Stimulated activated CD4-positive, alpha-beta T cell treated with anti-CD3 and anti-CD28 coated beads, Interleukin-12 subunit alpha, Interleukin-12 subunit beta, amount 100 ng/mL, for 24 hours (primary cell): ENCODE measurements at regions not wholly inside any gene's neighbourhood (a gene's known extent, or its start where the extent isn't known, plus 50 kb on each side); places are given as distances from the start of the nearest gene placed in this dataset.

ENCODE experiments used
- DNase-seq, 2 experiments: peaks; one replicate each; pipeline ENCODE4 v3.0.0-alpha.2; 2020; ENCODE audit warnings: low read depth in 2 of 2

GRCh38 chr1:163876546-163876945 is 554.8 kb downstream of the NUF2 start:
- DNase-seq = no peak

GRCh38 chr1:163877016-163877415 is 555.3 kb downstream of the NUF2 start:
- DNase-seq = no peak

- no peak for DNase-seq
These were observed 563.8 kb downstream of the NUF2 start for GRCh38 chr1:163885510-163885909.

GRCh38 chr1:163896001-163896400 is 574.2 kb downstream of the NUF2 start:
- no peak for DNase-seq

- no peak for DNase-seq
These were observed 575.8 kb downstream of the NUF2 start for GRCh38 chr1:163897412-163898155.

GRCh38 chr1:163906283-163906682 is 584.5 kb downstream of the NUF2 start:
- DNase-seq = no peak

GRCh38 chr1:163912170-163912884 is 590.6 kb downstream of the NUF2 start:
- DNase-seq = no peak

- DNase-seq = no peak
These were observed 593.1 kb downstream of the NUF2 start for GRCh38 chr1:163914785-163915413.

GRCh38 chr1:163922743-163923201 is 601.0 kb downstream of the NUF2 start:
- DNase-seq = no peak

- no peak for DNase-seq
These were observed 602.3 kb downstream of the NUF2 start for GRCh38 chr1:163924041-163924440.

GRCh38 chr1:163927493-163927892 is 605.7 kb downstream of the NUF2 start:
- no peak for DNase-seq

GRCh38 chr1:163928069-163928468 is 606.3 kb downstream of the NUF2 start:
- DNase-seq = no peak

- no peak for DNase-seq
These were observed 606.9 kb downstream of the NUF2 start for GRCh38 chr1:163928651-163929050.

GRCh38 chr1:163932901-163933300 is 611.1 kb downstream of the NUF2 start:
- DNase-seq = no peak

GRCh38 chr1:163933437-163933836 is 611.7 kb downstream of the NUF2 start:
- DNase-seq = no peak

GRCh38 chr1:163935738-163936374 is 614.1 kb downstream of the NUF2 start:
- DNase-seq = no peak

- no peak for DNase-seq
These were observed 599.4 kb upstream of the PBX1 start for GRCh38 chr1:163959622-163960021.

GRCh38 chr1:163970151-163970550 is 588.8 kb upstream of the PBX1 start:
- no peak for DNase-seq

GRCh38 chr1:163970699-163971098 is 588.3 kb upstream of the PBX1 start:
- no peak for DNase-seq

GRCh38 chr1:163973586-163973985 is 585.4 kb upstream of the PBX1 start:
- no peak for DNase-seq

GRCh38 chr1:163974120-163974519 is 584.9 kb upstream of the PBX1 start:
- DNase-seq = no peak

- no peak for DNase-seq
These were observed 578.6 kb upstream of the PBX1 start for GRCh38 chr1:163980394-163980793.
